ENCODE measurements at regions not wholly inside any gene's neighbourhood (a gene's known extent, or its start where the extent isn't known, plus 50 kb on each side); places are given as distances from the start of the nearest gene placed in this dataset.

GRCh38 chr5:89951876-89952275 is 457.7 kb downstream of the CETN3 start:
- TF ChIP-seq CTCF (IDR thresholded peaks at IDR 0.05), result no peak
- no peak for TF ChIP-seq ZFX (IDR thresholded peaks at IDR 0.05; ENCODE audit: borderline replicate concordance)
